Right lobe of liver (tissue), 4 donors: ENCODE measurements at regions not wholly inside any gene's neighbourhood (a gene's known extent, or its start where the extent isn't known, plus 50 kb on each side); places are given as distances from the start of the nearest gene placed in this dataset.

Experiments used
- CTCF ChIP-seq, 4 donors: fragments of 200-600 bp in 3 of 4; fragments of 450-650 bp in 1 of 4; IDR thresholded peaks; one replicate each; pipeline versions ENCODE4 v1.5.1 to v1.8.0; 2016 to 2022; ENCODE audit warnings: antibody characterized with exemption in 4 of 4, mild to moderate bottlenecking in 2 of 4
- POLR2A ChIP-seq: fragments of 450-650 bp; IDR thresholded peaks from one replicate; pipeline ENCODE4 v1.6.1; 2017; ENCODE audit warnings: antibody characterized with exemption, mild to moderate bottlenecking
- donor health status: DM: no; HTN: no; CAD: no.
- donor health status: DM: no; HTN: no; CAD: no.
- donor health status: DM: no; HTN: yes; CAD: no.

GRCh38 chr2:219718066-219718465 lies 90.6 kb downstream of the SLC4A3 start:
- TF ChIP-seq CTCF (IDR thresholded peaks at IDR 0.05) (no peak), POLR2A (no peak)
